ENCODE measurements at regions not wholly inside any gene's neighbourhood (a gene's known extent, or its start where the extent isn't known, plus 50 kb on each side); places are given as distances from the start of the nearest gene placed in this dataset.
"Not testable (repeated sequence)": the region's sequence is repeated elsewhere in the genome, so short reads cannot be mapped to it uniquely, and the experiment has no call there.

DNA sequence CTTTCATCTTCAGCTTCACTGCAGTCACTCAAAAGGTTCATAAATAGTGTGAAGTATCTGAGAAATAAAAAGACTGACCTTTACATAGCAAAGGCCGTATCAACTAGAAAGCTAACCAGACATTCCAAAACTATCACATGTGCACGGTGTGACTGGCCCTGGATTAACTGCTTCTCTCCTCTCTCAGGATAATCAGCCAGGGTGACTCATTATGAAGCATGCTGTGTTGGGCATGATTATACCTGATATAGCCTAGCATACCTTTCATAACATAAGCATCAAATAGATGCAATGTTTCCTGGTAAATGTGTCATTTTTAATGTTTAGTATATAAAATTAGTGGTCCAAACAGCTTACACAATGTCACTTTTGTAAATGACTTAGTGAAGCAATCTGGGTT lies 63.2 kb upstream of the POTEB2 start:
- ATAC-seq (ENCODE audit: low FRiP score); H3K36me3 ChIP-seq (ENCODE audit: control insufficient read depth in 1 of 2, insufficient read depth in 2 of 2, low read length in 1 of 2); DNase-seq; H3K27me3 ChIP-seq (ENCODE audit: control insufficient read depth in 1 of 2, insufficient read depth in 2 of 2, low read length in 1 of 2); H3K27ac ChIP-seq (ENCODE audit: low read depth in 1 of 2, low read length in 2 of 2); H3K9me3 ChIP-seq (ENCODE audit: control insufficient read depth, low read length); H3K4me1 ChIP-seq (ENCODE audit: control insufficient read depth in 1 of 2, insufficient read depth in 2 of 2, low read length in 2 of 2); intact Hi-C loops (cut with DNase I); H3K4me3 ChIP-seq (ENCODE audit: low read length in 2 of 2): not testable (repeated sequence)
- WGBS, 2 donors, result no CpG with 5 or more reads among the region's 2 CpGs

Small RNA genes in the stretch of these regions (microRNA-seq; reads per million reads assigned to microRNA genes)
- gene MIR5701-1, result 0 reads per million in 2 donors

Data from aorta (tissue), 5 donors.